ENCODE measurements at regions not wholly inside any gene's neighbourhood (a gene's known extent, or its start where the extent isn't known, plus 50 kb on each side); places are given as distances from the start of the nearest gene placed in this dataset.
A peak's percentile ranks its signal among the peaks of the same experiment; 100 is the strongest.

DNA sequence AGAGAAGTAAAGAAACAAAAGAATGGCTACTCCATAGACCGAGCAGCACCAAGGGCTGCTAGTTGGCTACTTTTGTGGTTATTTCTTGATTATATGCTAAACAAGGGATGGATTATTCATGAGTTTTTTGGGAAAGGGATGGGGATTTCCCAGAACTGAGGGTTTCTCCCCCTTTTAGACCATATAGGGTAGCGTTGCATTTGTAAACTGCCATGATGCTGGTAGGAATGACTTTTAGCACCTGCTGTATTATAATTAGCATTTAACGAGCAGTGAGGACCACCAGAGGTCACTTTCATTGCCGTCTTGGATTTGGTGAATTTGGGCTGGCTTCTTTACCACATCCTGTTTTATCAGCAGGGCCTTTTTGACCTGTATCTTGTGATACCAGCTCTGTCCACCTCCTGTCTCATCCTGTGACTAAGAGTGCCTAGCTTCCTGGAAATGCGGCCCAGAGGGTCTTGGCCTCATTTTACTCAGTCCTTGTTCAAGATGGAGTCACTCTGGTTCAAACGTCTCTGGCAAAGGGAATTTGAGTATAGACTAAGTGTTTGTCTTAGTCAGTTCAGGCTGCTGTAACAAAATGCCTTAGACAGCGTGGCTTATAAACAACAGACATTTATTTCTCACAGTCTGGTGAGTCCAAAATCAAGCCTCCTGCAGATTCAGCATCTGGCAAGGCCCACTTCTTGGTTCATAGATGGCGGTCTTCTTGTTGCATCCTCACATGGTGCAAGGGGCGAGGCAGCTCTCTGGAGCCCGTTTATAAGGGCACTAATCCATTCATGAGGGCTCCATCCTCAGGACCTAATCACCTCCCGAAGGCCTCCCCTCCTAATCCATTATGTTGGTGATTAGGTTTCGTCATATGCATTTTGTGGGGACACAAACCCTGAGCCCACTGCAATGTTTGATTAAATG is 348.3 kb upstream of the SFSWAP start (continued):
- TF ChIP-seq, protein P1, sequence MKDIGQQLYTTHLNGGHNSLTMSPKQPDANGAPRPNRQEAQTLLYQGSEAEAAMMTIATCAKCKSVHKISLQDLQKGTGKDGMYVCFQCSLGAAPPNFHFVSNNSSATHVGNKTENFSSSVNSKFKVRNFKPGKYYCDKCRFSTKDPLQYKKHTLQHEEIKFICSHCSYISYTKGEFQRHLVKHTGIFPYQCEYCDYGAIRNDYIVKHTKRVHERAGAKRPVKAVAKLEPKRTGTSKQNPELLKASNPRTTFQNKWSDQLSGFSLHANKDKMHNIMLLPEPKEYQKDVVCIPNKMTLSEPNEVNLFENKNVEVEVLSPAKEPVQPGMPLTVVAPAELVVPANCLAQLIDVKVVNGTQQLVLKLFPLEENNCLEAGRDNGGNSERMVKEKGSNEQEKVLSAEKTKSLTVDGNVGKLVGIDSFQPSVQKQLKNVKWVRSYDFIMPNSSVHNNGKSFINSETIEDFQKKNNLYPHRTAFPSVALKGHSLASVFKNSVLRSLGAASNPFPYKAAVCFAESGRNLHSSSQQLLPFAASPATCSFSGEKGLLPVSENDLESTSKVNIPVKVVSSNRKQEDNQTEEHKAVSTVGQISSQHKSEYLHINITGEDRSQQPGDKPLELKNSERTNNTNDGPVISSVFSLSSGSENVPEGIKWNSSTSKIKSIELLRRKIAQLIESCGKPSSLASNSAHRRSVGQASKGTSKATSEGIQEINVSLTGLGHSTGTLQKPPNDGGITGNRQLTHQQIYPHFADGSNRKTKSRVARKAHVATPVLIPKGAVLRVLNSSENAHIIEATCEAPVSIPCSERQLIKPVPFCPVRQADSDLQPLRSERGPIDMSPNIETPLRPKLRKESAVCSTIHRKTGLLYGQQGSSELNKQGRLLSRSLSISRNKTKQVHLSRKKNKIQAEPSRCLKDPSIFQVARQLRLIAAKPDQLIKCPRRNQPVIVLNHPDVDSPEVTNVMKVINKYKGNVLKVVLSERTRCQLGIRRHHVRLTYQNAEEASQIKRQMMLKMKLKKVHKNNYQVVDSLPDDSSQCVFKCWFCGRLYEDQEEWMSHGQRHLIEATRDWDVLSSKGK (CRISPR knock-in tag; IDR thresholded peaks at IDR 0.05) = peak; percentile 91; the same call in 1 of the 2 replicates

DNA sequence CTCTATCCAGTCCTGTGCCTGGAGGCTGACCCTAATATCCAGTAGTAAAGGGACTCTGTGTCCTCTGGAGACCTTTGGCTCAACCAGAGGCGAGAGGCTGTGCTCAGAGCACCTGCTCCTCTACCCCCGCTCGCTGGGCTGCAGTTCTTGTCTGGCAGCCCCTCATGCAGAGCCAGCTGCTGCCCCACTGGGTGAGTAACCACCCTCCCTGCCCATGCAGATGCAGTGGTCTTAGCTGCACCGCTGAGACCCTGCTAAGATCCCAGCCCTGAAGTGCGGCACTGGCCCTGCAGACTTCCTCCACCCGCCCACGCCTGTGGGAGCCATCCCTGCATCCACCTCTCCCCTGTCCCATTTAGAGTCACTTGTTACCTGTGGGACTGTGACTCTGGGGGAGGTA is 347.5 kb upstream of the SFSWAP start:
- Histone ChIP-seq H3K9ac (ENCODE audit: insufficient read depth in 1 of 2, low read depth in 2 of 2, low read length in 2 of 2) (peak overlapping the region in 1 of 2 experiments; percentile 54; a peak in 2 of 4 replicates), H3K4me1 (replicated peaks in 1 of 2; ENCODE audit: control insufficient read depth in 2 of 2, insufficient read depth in 2 of 2, low read length in 2 of 2) (peaks cover 21 to 37% of the 10 kb centered on the region in 2 experiments), H3K9me1 (ENCODE audit: control insufficient read depth, insufficient read depth, low read length) (no peaks in the 10 kb centered on the region), H3K9me3 (replicated peaks; ENCODE audit: control insufficient read depth, insufficient read depth, low read depth, low read length) (no peaks in the 10 kb centered on the region), H3K4me2 (ENCODE audit: insufficient read depth, low read length) (no peak overlapping the region; the same call in 1 of the 2 replicates), H3K27me3 (ENCODE audit: control insufficient read depth in 2 of 2, insufficient read depth in 2 of 2, low read length in 2 of 2) (no peaks in the 10 kb centered on the region; a peak in 1 of 5 replicates), H4K20me1 (replicated peaks; ENCODE audit: control insufficient read depth, insufficient read depth, low read length) (no peaks in the 10 kb centered on the region), H3K79me2 (ENCODE audit: control insufficient read depth, insufficient read depth, low read length) (no peaks in the 10 kb centered on the region), H3K4me3 (no peak overlapping the region), H3K27ac (ENCODE audit: extremely low read depth, low read depth, low read length) (no peak overlapping the region), H2AFZ (ENCODE audit: low read depth, low read length) (no peak overlapping the region), H3K36me3 (ENCODE audit: control insufficient read depth, insufficient read depth, low read length) (no peaks in the 10 kb centered on the region)
- BruUV-seq (replicated peaks) = no TSS peak
- no peak for TF ChIP-seq SAP30 (IDR thresholded peaks at IDR 0.05; ENCODE audit: borderline replicate concordance, insufficient read depth, low read depth, low read length, poor library complexity, severe bottlenecking)
- no peak for TF ChIP-seq KDM4B (IDR thresholded peaks at IDR 0.05; ENCODE audit: borderline replicate concordance in 2 of 2, low read depth in 1 of 2)
- no peak for TF ChIP-seq NR3C1 (CRISPR knock-in tag; IDR thresholded peaks at IDR 0.05)
- TF ChIP-seq GTF2A2 (tag; IDR thresholded peaks at IDR 0.05) = no peak
- no peak for TF ChIP-seq ZNF778 (CRISPR knock-in tag; IDR thresholded peaks at IDR 0.05)
- TF ChIP-seq ZNF707 (CRISPR knock-in tag; conservative IDR thresholded peaks at IDR 0.05) = no peak
- ChIA-PET CTCF (ENCODE audit: low intra/inter-chr PET ratio) (no interaction called here), POLR2A (interaction anchor here (1.3 kb wide), 1 partner anchor 8 kb away, joined by 5 read pairs; no protein-coding TSS in a partner anchor)
- no peak for DNase-seq (ENCODE audit: extremely low read depth in 1 of 4, low spot score in 3 of 4)
- ATAC-seq = peak; percentile 16; the same call in 1 of the 3 replicates
- in situ Hi-C loops (cut with MboI) (no loop called here), intact Hi-C loops (cut with micrococcal nuclease) (no loop called here)
- no peak for FAIRE-seq
- WGBS (ENCODE audit: insufficient coverage, low coverage, missing lambda C conversion rate) = 92% methylated on average over 7 of the region's 7 CpGs
